Vagina (tissue), 2 donors: ENCODE measurements at regions not wholly inside any gene's neighbourhood (a gene's known extent, or its start where the extent isn't known, plus 50 kb on each side); places are given as distances from the start of the nearest gene placed in this dataset.

Source experiments
- POLR2A ChIP-seq, 2 donors: fragments of 450-650 bp; IDR thresholded peaks; one replicate each; pipeline ENCODE4 v1.6.1; 2017; ENCODE audit warnings: antibody characterized with exemption in 2 of 2, mild to moderate bottlenecking in 2 of 2, moderate library complexity in 2 of 2
- POLR2AphosphoS5 ChIP-seq, 2 donors: sonication (generic); formaldehyde crosslinking; IDR thresholded peaks; one replicate each; pipeline ENCODE4 v1.9.0; 2017; ENCODE audit warnings: antibody characterized with exemption in 2 of 2, mild to moderate bottlenecking in 2 of 2, low read depth in 1 of 2; ENCODE audit not compliant: insufficient read depth in 1 of 2
- TF ChIP-seq, protein P1 (sequence below), 3 experiments: fragments of 450-650 bp in 2 of 3; fragments of 200-600 bp in 1 of 3; sonication (generic) in 1 of 3; IDR thresholded peaks; one replicate each; pipeline ENCODE4 v1.5.1; 2017 to 2019; ENCODE audit warnings: antibody characterized with exemption in 3 of 3, mild to moderate bottlenecking in 2 of 3, moderate library complexity in 2 of 3

DNA sequence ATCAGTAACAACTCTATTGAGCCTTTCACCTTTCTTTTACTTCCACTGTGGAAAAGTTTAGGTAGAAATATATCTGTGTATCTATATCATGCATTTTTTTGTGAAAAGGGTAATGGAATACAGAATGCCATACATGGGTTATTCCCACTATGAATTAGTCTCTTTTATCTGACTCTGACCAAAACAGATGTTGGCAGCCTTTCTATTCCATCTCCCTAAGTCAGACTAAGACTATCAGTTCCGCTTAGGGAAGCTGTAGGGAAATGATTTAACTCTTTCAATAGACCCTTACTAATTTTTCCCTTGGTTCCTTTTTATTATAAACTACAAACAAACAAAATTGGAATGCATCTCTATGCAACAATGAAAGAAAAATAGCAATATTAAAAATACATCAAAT is 92.3 kb upstream of the LEF1 start:
- no peak for TF ChIP-seq POLR2AphosphoS5 (IDR thresholded peaks at IDR 0.05; ENCODE audit: insufficient read depth in 1 of 2, low read depth in 1 of 2)
- TF ChIP-seq, protein P1, sequence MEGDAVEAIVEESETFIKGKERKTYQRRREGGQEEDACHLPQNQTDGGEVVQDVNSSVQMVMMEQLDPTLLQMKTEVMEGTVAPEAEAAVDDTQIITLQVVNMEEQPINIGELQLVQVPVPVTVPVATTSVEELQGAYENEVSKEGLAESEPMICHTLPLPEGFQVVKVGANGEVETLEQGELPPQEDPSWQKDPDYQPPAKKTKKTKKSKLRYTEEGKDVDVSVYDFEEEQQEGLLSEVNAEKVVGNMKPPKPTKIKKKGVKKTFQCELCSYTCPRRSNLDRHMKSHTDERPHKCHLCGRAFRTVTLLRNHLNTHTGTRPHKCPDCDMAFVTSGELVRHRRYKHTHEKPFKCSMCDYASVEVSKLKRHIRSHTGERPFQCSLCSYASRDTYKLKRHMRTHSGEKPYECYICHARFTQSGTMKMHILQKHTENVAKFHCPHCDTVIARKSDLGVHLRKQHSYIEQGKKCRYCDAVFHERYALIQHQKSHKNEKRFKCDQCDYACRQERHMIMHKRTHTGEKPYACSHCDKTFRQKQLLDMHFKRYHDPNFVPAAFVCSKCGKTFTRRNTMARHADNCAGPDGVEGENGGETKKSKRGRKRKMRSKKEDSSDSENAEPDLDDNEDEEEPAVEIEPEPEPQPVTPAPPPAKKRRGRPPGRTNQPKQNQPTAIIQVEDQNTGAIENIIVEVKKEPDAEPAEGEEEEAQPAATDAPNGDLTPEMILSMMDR (IDR thresholded peaks at IDR 0.05): no peak
- TF ChIP-seq POLR2A (IDR thresholded peaks at IDR 0.05): no peak
